ENCODE measurements at regions not wholly inside any gene's neighbourhood (a gene's known extent, or its start where the extent isn't known, plus 50 kb on each side); places are given as distances from the start of the nearest gene placed in this dataset.

GRCh38 chr10:29748109-29748650 is 113.4 kb upstream of the SVIL start:
- ChIA-PET SMC1A (ENCODE audit: uncharacterized antibody, unreplicated experiment) (no interaction called here), CTCF (interaction anchor here (1.4 kb wide), 1 partner anchor 12 kb away, joined by 4 read pairs; no protein-coding TSS in a partner anchor), POLR2A (no interaction called here), RAD21 (ENCODE audit: unreplicated experiment) (no interaction called here)
- Histone ChIP-seq H3K27me3 (replicated peaks in 1 of 2; ENCODE audit: control insufficient read depth in 2 of 2, insufficient read depth in 2 of 2, low read length in 1 of 2) (no peaks in the 10 kb centered on the region; a peak in 1 of 4 replicates), H4K20me1 (ENCODE audit: control insufficient read depth, insufficient read depth) (no peaks in the 10 kb centered on the region), H3K79me2 (ENCODE audit: control insufficient read depth, insufficient read depth, low read length) (no peaks in the 10 kb centered on the region), H3K9me3 (replicated peaks; ENCODE audit: control insufficient read depth, insufficient read depth, low read length) (no peaks in the 10 kb centered on the region), H3K27ac (ENCODE audit: control insufficient read depth, insufficient read depth) (no peak overlapping the region), H3K4me2 (ENCODE audit: control insufficient read depth, insufficient read depth) (no peak overlapping the region), H2AFZ (ENCODE audit: control insufficient read depth, low read depth, low read length) (no peak overlapping the region), H3K4me1 (ENCODE audit: control insufficient read depth, insufficient read depth, low read length) (no peaks in the 10 kb centered on the region), H3K4me3 (no peak overlapping the region), H3K36me3 (ENCODE audit: control insufficient read depth in 2 of 2, insufficient read depth in 2 of 2, low read length in 1 of 2) (no peaks in the 10 kb centered on the region), H3K9ac (ENCODE audit: control insufficient read depth, insufficient read depth, low read length) (no peak overlapping the region)
- DNase-seq (ENCODE audit: low read depth, low spot score), result no peak
- no peak for ATAC-seq
- intact Hi-C loops (cut with micrococcal nuclease; ENCODE audit: unreplicated experiment) (no loop called here), in situ Hi-C loops (cut with MboI) (no loop called here)
- 8% methylated on average over 3 of the region's 3 CpGs for WGBS (ENCODE audit: insufficient coverage, insufficient replicate concordance, low lambda C conversion rate, missing lambda C conversion rate)
- no peak for TF ChIP-seq SIX5 (IDR thresholded peaks at IDR 0.05; ENCODE audit: low read depth, low read length, severe bottlenecking)
- no peak for TF ChIP-seq RAD21 (IDR thresholded peaks at IDR 0.05; ENCODE audit: insufficient read depth, low read depth, low read length)
- TF ChIP-seq STAT1 (conservative IDR thresholded peaks at IDR 0.05), result no peak
- no peak for TF ChIP-seq SMC3 (IDR thresholded peaks at IDR 0.05; ENCODE audit: borderline replicate concordance, low read length)
- no peak for TF ChIP-seq BCL11A (IDR thresholded peaks at IDR 0.05; ENCODE audit: low read depth, low read length)
- TF ChIP-seq FOXK2 (IDR thresholded peaks at IDR 0.05), result no peak
- no peak for TF ChIP-seq ZNF592 (IDR thresholded peaks at IDR 0.05)
- TF ChIP-seq NBN (IDR thresholded peaks at IDR 0.05), result no peak
- TF ChIP-seq ZBTB11 (CRISPR knock-in tag; IDR thresholded peaks at IDR 0.05), result no peak
- TF ChIP-seq RFX5 (IDR thresholded peaks at IDR 0.05; ENCODE audit: low read depth, low read length), result no peak
- no peak for TF ChIP-seq ATF3 (IDR thresholded peaks at IDR 0.05; ENCODE audit: borderline replicate concordance, extremely low read depth, low read depth, low read length)
- TF ChIP-seq WRNIP1 (IDR thresholded peaks at IDR 0.05; ENCODE audit: borderline replicate concordance, low read depth, low read length), result no peak
- no peak for TF ChIP-seq ZNF217 (IDR thresholded peaks at IDR 0.05)
- TF ChIP-seq MTA2 (IDR thresholded peaks at IDR 0.05; ENCODE audit: low read depth), result no peak
- TF ChIP-seq BACH1 (IDR thresholded peaks at IDR 0.05; ENCODE audit: borderline replicate concordance), result no peak
- TF ChIP-seq NFXL1 (IDR thresholded peaks at IDR 0.05; ENCODE audit: borderline replicate concordance), result no peak
- no TSS peak for BruUV-seq (replicated peaks)
- no peak for FAIRE-seq
